Bronchial epithelial cell (primary cell): ENCODE measurements at regions not wholly inside any gene's neighbourhood (a gene's known extent, or its start where the extent isn't known, plus 50 kb on each side); places are given as distances from the start of the nearest gene placed in this dataset.

Experiments
- DNase-seq: peaks from one replicate; pipeline ENCODE4 v3.0.0-alpha.2; 2010; ENCODE audit warnings: low read depth
- FAIRE-seq: peaks from 2 replicates; lab custom pipeline; 2011; peaks lifted over from hg19 to GRCh38; lab: Jason Lieb, UNC
- H3K27me3 ChIP-seq: 2 replicates; pipeline ENCODE4 v1.5.1; 2011; ENCODE audit warnings: low read length; ENCODE audit not compliant: control insufficient read depth, insufficient read depth
- H3K36me3 ChIP-seq: 2 replicates; pipeline ENCODE4 v1.5.1; 2011; ENCODE audit warnings: low read length; ENCODE audit not compliant: control insufficient read depth, insufficient read depth
- H3K4me3 ChIP-seq: 2 replicates; pipeline ENCODE4 v1.5.1; 2011; ENCODE audit warnings: mild to moderate bottlenecking, low read depth, low read length, control low read depth
- TF ChIP-seq, protein P1 (sequence below): IDR thresholded peaks from 2 replicates; pipeline ENCODE4 v1.5.1; 2011; ENCODE audit warnings: mild to moderate bottlenecking, moderate library complexity, low read length, control low read depth, inconsistent platforms; ENCODE audit not compliant: insufficient read depth, severe bottlenecking

DNA sequence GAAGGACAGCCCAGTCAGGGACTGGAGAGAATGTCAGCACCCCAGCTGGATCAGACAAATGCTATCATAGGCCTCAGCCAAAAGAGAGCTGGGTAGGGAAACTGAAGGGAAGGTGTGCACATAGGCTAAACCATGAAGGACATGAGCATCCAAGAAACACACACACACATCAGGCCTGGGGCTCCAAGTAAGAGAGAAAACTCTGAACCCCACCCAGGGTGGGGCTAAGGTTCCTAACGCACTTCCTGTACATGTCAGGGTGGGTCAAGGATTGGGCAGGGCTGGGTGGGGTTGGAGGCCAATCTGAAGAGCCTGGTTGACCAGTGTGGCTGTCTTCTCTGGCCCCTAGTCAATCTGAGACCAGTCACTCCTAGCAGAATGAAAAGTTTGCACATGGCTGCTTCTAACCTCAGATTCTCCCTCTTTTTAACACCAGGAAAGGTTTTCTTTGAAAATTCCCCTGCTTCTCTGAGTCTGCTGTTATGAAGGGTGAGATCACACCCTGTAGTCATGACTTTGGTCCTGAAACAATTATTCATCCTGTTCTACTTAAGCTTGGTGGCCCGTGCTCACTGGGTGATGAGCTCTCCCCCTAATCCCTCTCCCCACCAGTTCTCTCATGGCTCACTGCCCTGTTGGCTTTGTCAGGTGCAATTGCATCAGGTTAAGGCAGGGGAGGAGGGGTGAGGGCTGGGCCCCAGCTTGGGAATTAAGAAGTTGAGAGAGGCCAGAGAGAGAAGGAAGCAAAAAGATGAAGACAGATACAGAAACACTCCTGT is 88.4 kb downstream of the MAFB start:
- no peaks in the 10 kb centered on the region for H3K27me3 ChIP-seq
- FAIRE-seq = no peak
- H3K4me3 ChIP-seq = no peak overlapping the region
- DNase-seq = peak; percentile 35
- TF ChIP-seq, protein P1, sequence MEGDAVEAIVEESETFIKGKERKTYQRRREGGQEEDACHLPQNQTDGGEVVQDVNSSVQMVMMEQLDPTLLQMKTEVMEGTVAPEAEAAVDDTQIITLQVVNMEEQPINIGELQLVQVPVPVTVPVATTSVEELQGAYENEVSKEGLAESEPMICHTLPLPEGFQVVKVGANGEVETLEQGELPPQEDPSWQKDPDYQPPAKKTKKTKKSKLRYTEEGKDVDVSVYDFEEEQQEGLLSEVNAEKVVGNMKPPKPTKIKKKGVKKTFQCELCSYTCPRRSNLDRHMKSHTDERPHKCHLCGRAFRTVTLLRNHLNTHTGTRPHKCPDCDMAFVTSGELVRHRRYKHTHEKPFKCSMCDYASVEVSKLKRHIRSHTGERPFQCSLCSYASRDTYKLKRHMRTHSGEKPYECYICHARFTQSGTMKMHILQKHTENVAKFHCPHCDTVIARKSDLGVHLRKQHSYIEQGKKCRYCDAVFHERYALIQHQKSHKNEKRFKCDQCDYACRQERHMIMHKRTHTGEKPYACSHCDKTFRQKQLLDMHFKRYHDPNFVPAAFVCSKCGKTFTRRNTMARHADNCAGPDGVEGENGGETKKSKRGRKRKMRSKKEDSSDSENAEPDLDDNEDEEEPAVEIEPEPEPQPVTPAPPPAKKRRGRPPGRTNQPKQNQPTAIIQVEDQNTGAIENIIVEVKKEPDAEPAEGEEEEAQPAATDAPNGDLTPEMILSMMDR = no peak
- H3K36me3 ChIP-seq = no peaks in the 10 kb centered on the region

DNA sequence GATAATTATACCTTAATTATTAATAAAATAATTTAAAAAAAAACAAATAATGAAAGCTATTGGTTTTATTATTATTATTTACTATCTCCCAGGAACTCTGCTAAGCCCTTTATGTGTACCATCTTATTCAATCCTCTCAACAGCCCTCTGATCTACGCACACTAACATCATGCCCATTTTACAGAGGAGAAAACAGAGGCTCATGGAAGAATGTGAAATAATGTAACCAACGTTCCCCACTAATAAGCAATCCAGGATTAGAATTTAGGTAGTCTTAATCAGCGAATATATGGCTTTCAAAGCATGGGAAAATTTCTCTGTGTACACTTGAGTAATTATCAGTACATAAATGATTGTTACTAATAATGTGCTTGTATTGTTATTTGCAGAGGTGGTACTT is 89.0 kb downstream of the MAFB start:
- FAIRE-seq (no peak), DNase-seq (no peak)
- TF ChIP-seq, protein P1 = no peak
- H3K27me3 ChIP-seq = no peaks in the 10 kb centered on the region
- H3K4me3 ChIP-seq = no peak overlapping the region
- H3K36me3 ChIP-seq = no peaks in the 10 kb centered on the region

DNA sequence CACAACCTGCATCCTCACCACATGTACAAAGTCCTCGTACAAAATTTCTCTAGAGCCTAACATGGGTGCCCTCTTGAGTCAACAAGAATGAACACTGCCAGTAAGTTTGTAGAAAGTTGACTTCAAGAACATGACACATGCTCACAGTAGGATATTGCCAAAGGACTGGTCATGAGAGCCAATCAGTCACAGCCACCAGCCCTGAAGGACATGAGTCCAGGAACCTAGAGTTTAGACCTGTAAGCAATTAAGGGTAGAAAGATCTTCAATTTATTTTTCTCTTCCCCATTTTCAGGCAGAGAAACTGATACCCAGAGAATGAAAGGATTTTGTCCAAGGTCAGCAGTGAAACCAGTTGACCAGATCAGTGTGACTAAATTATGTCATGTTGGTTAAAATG is 96.1 kb downstream of the MAFB start:
- H3K36me3 ChIP-seq = no peaks in the 10 kb centered on the region
- TF ChIP-seq, protein P1 = no peak
- H3K4me3 ChIP-seq = no peak overlapping the region
- H3K27me3 ChIP-seq = peaks cover 1% of the 10 kb centered on the region
- FAIRE-seq (no peak), DNase-seq (no peak)

DNA sequence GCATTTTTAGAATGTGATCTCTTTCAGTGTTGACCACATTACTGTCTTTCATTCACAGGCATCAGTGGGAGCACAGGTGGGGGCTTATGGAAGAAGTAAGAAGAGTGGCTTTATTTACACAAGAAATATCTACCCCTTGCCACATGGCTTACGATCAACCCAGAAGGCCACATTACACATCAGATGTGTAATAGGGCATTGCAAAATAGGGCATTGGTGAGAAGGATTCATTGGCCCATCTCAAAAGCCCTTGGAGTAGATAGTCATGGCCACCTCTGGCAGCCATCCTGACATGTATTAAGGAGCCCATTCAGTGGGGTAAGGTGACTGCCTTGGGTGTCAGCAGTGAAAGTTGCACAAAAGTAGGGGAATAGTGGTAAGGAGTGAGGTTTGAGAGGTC is 97.5 kb downstream of the MAFB start:
- H3K27me3 ChIP-seq = peaks cover 1% of the 10 kb centered on the region
- TF ChIP-seq, protein P1 = no peak
- DNase-seq (no peak), FAIRE-seq (no peak)
- no peaks in the 10 kb centered on the region for H3K36me3 ChIP-seq
- H3K4me3 ChIP-seq = no peak overlapping the region

DNA sequence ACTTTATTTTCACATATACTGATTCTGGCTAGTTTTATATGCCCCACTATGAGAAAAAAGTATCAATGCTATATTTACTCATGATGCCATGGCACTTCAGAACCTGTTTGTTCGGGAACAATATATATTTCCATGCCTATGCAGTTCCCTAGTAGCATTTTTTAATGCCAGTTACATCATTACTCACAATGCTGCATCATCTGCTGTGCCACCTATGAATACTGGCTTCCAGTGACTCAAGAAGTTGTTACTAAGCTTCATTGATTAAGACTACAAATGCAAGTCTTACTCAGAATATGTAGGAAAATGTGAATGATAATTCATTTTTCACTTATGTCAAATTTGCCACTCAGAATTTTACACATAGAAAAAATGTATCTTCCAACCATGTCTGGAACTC is 97.9 kb downstream of the MAFB start:
- DNase-seq = peak; percentile 66
- Histone ChIP-seq H3K27me3 (peaks cover 1% of the 10 kb centered on the region), H3K36me3 (no peaks in the 10 kb centered on the region), H3K4me3 (no peak overlapping the region)
- TF ChIP-seq, protein P1 = no peak
- no peak for FAIRE-seq

DNA sequence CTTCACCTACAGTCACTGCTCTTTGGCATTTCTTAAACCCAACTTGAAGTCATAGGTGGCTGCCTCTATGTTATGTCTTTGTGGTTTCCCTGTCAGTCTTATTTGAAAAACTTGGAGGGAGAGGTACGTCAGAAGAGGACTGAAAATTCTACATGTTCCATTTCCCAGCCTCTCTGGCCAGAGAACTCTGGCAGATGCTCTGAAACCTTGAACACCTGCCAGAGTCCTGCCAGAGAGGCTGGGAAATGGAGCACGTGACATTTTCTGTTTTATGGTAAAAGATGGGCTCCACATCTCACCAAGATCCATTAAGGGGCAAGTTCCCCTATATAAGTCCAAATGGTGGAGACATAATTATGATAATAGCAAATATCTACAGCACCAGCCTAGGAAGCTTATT is 99.5 kb downstream of the MAFB start:
- no peak for FAIRE-seq
- Histone ChIP-seq H3K36me3 (no peaks in the 10 kb centered on the region), H3K4me3 (no peak overlapping the region), H3K27me3 (peaks cover 1% of the 10 kb centered on the region)
- TF ChIP-seq, protein P1 = no peak
- no peak for DNase-seq
